Endothelial cell (in vitro differentiated cells): ENCODE measurements at regions not wholly inside any gene's neighbourhood (a gene's known extent, or its start where the extent isn't known, plus 50 kb on each side); places are given as distances from the start of the nearest gene placed in this dataset.

Source experiments
- DNase-seq: peaks from one replicate; pipeline ENCODE4 v3.0.0; 2021; ENCODE audit warnings: low spot score
- H3K27ac Mint-ChIP-seq: one replicate; pipeline ENCODE4 v1.8.0; 2021; ENCODE audit warnings: mixed read lengths, inconsistent platforms; ENCODE audit not compliant: unreplicated experiment
- H3K27me3 Mint-ChIP-seq: one replicate; pipeline ENCODE4 v1.8.0; 2021; ENCODE audit warnings: mild to moderate bottlenecking, moderate library complexity, mixed read lengths, inconsistent platforms; ENCODE audit not compliant: unreplicated experiment
- H3K36me3 Mint-ChIP-seq: one replicate; pipeline ENCODE4 v1.8.0; 2021; ENCODE audit warnings: mild to moderate bottlenecking, low read depth, mixed read lengths, inconsistent platforms; ENCODE audit not compliant: unreplicated experiment
- H3K4me1 Mint-ChIP-seq: one replicate; pipeline ENCODE4 v1.8.0; 2021; ENCODE audit warnings: mild to moderate bottlenecking, mixed read lengths, inconsistent platforms; ENCODE audit not compliant: unreplicated experiment
- H3K4me3 Mint-ChIP-seq: one replicate; pipeline ENCODE4 v1.8.0; 2021; ENCODE audit warnings: mild to moderate bottlenecking, mixed read lengths, inconsistent platforms; ENCODE audit not compliant: unreplicated experiment
- H3K9me3 Mint-ChIP-seq: one replicate; pipeline ENCODE4 v1.8.0; 2021; ENCODE audit warnings: mixed read lengths, inconsistent platforms; ENCODE audit not compliant: unreplicated experiment
- TF ChIP-seq, protein P1 (sequence below): fragments of 200-600 bp; sonication (generic); IDR thresholded peaks from one replicate; pipeline ENCODE4 v1.5.0; 2021; ENCODE audit warnings: antibody characterized with exemption; ENCODE audit not compliant: unreplicated experiment

DNA sequence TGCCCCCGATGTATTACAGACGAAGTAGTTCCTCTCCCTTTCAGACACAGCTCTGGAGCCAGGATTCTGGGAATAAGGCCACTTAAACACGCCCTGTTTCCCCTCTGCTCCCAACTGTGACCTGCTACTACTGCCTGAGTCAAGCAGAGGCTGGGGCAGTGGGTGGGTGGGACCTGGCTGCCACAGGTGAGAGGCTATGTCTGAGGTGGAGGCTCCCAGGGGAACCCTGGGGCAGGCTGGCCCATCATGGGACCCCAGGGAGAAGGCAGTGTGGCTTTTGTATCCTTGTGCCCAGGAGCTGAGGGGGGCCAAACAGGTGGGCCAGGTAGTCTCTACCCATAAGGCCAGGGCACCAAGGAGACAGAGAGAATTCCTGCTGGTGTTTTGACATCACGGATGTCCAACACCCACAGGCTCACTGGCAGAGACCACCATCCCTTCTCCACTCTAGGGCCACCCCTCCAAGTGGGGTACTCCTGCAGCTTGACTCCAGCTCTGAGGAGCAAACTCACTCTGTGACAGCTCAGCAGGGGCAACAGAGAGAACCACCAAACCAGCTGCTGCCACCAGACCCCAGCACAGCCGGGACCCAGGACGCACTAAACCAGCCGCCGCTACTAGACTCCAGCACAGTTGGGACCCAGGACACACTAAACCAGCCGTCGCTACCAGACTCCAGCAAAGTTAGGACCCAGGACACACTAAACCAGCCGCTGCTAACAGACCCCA, 105.3 kb upstream of the SMURF2 start:
- Mint-ChIP-seq H3K36me3 (peaks cover 42% of the 10 kb centered on the region), H3K27ac (peak overlapping the region; percentile 64), H3K9me3 (no peaks in the 10 kb centered on the region), H3K27me3 (peaks cover 3% of the 10 kb centered on the region), H3K4me1 (peaks cover 13% of the 10 kb centered on the region), H3K4me3 (peak overlapping the region; percentile 37)
- TF ChIP-seq, protein P1, sequence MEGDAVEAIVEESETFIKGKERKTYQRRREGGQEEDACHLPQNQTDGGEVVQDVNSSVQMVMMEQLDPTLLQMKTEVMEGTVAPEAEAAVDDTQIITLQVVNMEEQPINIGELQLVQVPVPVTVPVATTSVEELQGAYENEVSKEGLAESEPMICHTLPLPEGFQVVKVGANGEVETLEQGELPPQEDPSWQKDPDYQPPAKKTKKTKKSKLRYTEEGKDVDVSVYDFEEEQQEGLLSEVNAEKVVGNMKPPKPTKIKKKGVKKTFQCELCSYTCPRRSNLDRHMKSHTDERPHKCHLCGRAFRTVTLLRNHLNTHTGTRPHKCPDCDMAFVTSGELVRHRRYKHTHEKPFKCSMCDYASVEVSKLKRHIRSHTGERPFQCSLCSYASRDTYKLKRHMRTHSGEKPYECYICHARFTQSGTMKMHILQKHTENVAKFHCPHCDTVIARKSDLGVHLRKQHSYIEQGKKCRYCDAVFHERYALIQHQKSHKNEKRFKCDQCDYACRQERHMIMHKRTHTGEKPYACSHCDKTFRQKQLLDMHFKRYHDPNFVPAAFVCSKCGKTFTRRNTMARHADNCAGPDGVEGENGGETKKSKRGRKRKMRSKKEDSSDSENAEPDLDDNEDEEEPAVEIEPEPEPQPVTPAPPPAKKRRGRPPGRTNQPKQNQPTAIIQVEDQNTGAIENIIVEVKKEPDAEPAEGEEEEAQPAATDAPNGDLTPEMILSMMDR = no peak
- no peak for DNase-seq

DNA sequence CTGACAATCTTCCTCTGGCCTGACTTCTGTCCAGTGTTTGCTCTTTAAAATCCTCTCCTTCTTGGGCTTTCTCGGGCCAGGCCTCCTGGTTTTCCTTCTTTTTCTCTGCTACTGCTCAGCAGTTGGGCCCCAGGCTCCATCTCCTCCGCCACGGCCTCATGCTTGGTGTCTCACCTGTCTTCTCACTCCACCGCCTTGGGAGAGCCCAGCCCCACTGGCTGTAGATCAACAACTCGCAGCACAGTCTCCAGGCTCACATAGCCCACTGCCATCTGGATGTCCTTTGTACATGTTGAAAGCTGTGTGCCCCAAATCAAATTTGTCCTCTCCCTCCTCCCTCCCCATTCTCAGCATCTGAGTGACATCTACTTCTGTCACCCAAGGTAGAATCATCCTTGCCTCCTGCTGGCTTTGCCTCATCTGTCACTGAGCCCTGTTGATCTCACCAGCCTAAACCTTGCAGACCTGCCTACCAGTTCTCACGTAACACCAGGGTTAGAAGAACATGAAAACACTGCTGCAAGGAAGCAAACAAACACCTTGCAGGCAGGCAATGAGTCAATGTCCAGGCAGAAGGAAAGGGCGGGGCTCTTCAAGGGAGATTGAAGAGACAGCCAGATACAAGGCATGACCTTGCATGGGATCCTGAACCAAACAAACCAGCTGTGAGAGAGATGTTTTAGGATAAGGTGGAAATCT, 103.2 kb upstream of the SMURF2 start:
- H3K27me3 Mint-ChIP-seq = peaks cover 3% of the 10 kb centered on the region
- TF ChIP-seq, protein P1 = no peak
- H3K27ac Mint-ChIP-seq = peak overlapping the region; percentile 72
- no peak for DNase-seq
- H3K4me3 Mint-ChIP-seq = no peak overlapping the region
- H3K36me3 Mint-ChIP-seq = peaks cover 36% of the 10 kb centered on the region
- H3K9me3 Mint-ChIP-seq = no peaks in the 10 kb centered on the region
- peaks cover 8% of the 10 kb centered on the region for H3K4me1 Mint-ChIP-seq

DNA sequence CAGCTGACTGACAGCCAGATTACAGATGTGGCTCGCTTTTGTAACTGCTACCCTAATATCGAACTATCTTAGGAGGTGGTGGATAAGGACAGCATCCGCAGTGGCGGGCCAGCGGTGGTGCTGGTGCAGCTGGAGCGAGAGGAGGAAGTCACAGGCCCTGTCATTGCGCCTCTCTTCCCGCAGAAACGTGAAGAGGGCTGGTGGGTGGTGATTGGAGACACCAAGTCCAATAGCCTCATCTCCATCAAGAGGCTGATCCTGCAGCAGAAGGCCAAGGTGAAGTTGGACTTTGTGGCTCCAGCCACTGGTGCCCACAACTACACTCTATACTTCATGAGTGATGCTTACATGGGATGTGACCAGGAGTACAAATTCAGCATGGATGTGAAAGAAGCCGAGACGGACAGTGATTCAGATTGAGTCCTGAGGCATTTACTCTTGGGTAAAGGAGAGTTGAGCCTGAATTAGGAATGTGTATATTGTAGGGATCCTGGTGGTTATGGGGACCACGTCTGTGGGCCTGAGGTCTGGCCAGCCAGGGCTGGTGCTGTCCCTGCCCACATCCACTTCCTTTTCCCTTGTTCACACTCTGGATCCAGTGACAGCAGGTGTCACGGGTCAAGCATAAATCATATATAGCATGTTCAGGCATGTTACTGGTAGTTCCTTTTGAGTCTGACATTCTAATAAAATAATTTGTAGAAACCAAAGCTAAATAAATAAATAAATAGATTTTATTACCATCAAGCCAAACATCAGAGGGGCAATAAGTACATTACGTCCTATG, 89.0 kb upstream of the SMURF2 start:
- Mint-ChIP-seq H3K27ac (no peak overlapping the region), H3K4me1 (peaks cover 17% of the 10 kb centered on the region), H3K4me3 (peak overlapping the region; percentile 40), H3K9me3 (no peaks in the 10 kb centered on the region), H3K27me3 (peaks cover 7% of the 10 kb centered on the region), H3K36me3 (peaks cover 53% of the 10 kb centered on the region)
- DNase-seq = no peak
- TF ChIP-seq, protein P1 = no peak

DNA sequence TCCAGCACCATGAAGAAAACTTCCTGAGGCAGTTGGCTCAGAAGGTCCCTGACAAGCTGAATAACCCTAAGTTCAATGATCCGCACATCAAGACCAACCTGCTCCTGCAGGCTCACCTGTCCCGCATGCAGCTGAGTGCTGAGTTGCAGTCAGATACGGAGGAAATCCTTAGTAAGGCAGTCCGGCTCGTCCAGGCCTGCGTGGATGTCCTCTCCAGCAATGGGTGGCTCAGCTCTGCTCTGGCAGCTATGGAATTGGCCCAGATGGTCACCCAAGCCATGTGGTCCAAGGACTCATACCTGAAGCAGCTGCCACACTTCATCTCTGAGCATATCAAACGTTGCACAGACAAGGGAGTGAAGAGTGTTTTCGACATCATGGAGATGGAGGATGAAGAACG, 88.4 kb upstream of the SMURF2 start:
- H3K27me3 Mint-ChIP-seq = peaks cover 7% of the 10 kb centered on the region
- peaks cover 48% of the 10 kb centered on the region for H3K36me3 Mint-ChIP-seq
- peaks cover 17% of the 10 kb centered on the region for H3K4me1 Mint-ChIP-seq
- peak overlapping the region; percentile 40 for H3K4me3 Mint-ChIP-seq
- H3K27ac Mint-ChIP-seq = no peak overlapping the region
- no peak for DNase-seq
- H3K9me3 Mint-ChIP-seq = no peaks in the 10 kb centered on the region
- TF ChIP-seq, protein P1 = no peak
